ENCODE measurements at regions not wholly inside any gene's neighbourhood (a gene's known extent, or its start where the extent isn't known, plus 50 kb on each side); places are given as distances from the start of the nearest gene placed in this dataset.

- TF ChIP-seq EZH2phosphoT487 (IDR thresholded peaks at IDR 0.05; ENCODE audit: low read depth, severe bottlenecking, unreplicated experiment) (no peak), CTCF (IDR thresholded peaks at IDR 0.05; ENCODE audit: poor library complexity) (no peak), EZH2 (IDR thresholded peaks at IDR 0.05; ENCODE audit: borderline replicate concordance) (no peak)
Observed at GRCh38 chr2:57894381-57894780, 152.2 kb upstream of the VRK2 start.

Measured in hepatocyte (in vitro differentiated cells).